ENCODE measurements at regions not wholly inside any gene's neighbourhood (a gene's known extent, or its start where the extent isn't known, plus 50 kb on each side); places are given as distances from the start of the nearest gene placed in this dataset.

- TF ChIP-seq EZH2 (IDR thresholded peaks at IDR 0.05; ENCODE audit: low read depth) = no peak
- TF ChIP-seq CTCF (conservative IDR thresholded peaks at IDR 0.05) = no peak
Observed at GRCh38 chr10:70993051-70993450, 104.7 kb upstream of the PCBD1 start.
